GM23248 (cell line): ENCODE measurements at regions not wholly inside any gene's neighbourhood (a gene's known extent, or its start where the extent isn't known, plus 50 kb on each side); places are given as distances from the start of the nearest gene placed in this dataset.

Experiments used
- EZH2 ChIP-seq: fragments of 200-600 bp; sonication (generic); IDR thresholded peaks from 2 replicates; pipeline ENCODE4 v1.6.1; 2018; ENCODE audit warnings: antibody characterized with exemption, mild to moderate bottlenecking; ENCODE audit not compliant: insufficient read depth, poor library complexity, severe bottlenecking
- EZH2phosphoT487 ChIP-seq: fragments of 200-600 bp; sonication (generic); IDR thresholded peaks from 2 replicates; pipeline ENCODE4 v1.6.1; 2018; ENCODE audit warnings: antibody characterized with exemption, moderate library complexity, mild to moderate bottlenecking, low read depth; ENCODE audit not compliant: insufficient read depth

DNA sequence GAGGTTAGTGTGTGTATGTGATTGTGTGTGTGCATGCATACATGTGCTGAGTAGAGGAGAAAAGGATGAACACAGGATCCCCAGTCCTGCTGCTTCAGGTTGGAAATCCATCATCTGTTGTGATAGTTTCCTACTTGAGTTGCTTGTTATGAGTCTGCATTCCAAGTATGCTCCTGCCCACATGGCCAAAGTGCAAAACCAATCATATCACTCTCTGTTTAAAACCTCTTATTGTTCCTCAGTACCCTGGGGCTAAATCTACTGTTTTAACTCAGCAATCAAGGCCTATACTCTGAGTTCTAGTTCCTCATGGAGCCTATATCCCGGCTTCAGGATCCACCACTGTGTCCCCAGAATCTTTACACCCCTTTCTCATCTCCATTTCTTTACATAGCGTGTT lies 139.9 kb upstream of the TLE3 start:
- TF ChIP-seq EZH2 (no peak), EZH2phosphoT487 (no peak)
